Fibroblast of lung (primary cell): ENCODE measurements at regions not wholly inside any gene's neighbourhood (a gene's known extent, or its start where the extent isn't known, plus 50 kb on each side); places are given as distances from the start of the nearest gene placed in this dataset.

Experiments
- DNase-seq, 2 donors: peaks; one replicate each; pipeline versions ENCODE4 v3.0.0 to v3.0.0-alpha.2; 2010; ENCODE audit warnings: low read depth in 2 of 2
- H2AFZ ChIP-seq: 2 replicates; pipeline ENCODE4 v1.5.1; 2012; ENCODE audit warnings: low read length, control low read depth, inconsistent platforms
- H3K27ac ChIP-seq: 2 replicates; pipeline ENCODE4 v1.5.1; 2011; ENCODE audit warnings: low read length, control low read depth; ENCODE audit not compliant: insufficient read depth
- H3K27me3 ChIP-seq: 2 replicates; pipeline ENCODE4 v1.5.1; 2011; ENCODE audit warnings: mild to moderate bottlenecking, low read length; ENCODE audit not compliant: control insufficient read depth, insufficient read depth
- H3K36me3 ChIP-seq: 2 replicates; pipeline ENCODE4 v1.5.1; 2011; ENCODE audit warnings: low read length; ENCODE audit not compliant: control insufficient read depth, insufficient read depth
- H3K4me1 ChIP-seq: 2 replicates; pipeline ENCODE4 v1.5.1; 2011; ENCODE audit warnings: low read length; ENCODE audit not compliant: control insufficient read depth, insufficient read depth; ENCODE audit errors: extremely low read depth
- H3K4me2 ChIP-seq: 2 replicates; pipeline ENCODE4 v1.5.1; 2011; ENCODE audit warnings: low read length, control low read depth; ENCODE audit not compliant: insufficient read depth; ENCODE audit errors: extremely low read depth
- H3K4me3 ChIP-seq, 4 experiments: fragments of 200-600 bp in 1 of 4; sonication (generic) in 1 of 4; replicated peaks in 1 of 4; 2 replicates each; pipeline ENCODE4 v1.5.1; 2011 to 2016; ENCODE audit warnings: low read length in 4 of 4, low read depth in 3 of 4, mild to moderate bottlenecking in 3 of 4, control low read depth in 2 of 4, inconsistent platforms in 1 of 4, mixed read lengths in 1 of 4; ENCODE audit not compliant: insufficient read depth in 1 of 4; ENCODE audit errors: control extremely low read depth in 1 of 4
- H3K79me2 ChIP-seq: 2 replicates; pipeline ENCODE4 v1.5.1; 2012; ENCODE audit warnings: mild to moderate bottlenecking, low read length, inconsistent platforms; ENCODE audit not compliant: control insufficient read depth, insufficient read depth
- H3K9ac ChIP-seq: 2 replicates; pipeline ENCODE4 v1.5.1; 2011; ENCODE audit warnings: mild to moderate bottlenecking, low read length, control low read depth; ENCODE audit not compliant: insufficient read depth
- H3K9me3 ChIP-seq: 2 replicates; pipeline ENCODE4 v1.5.1; 2012; ENCODE audit warnings: low read depth, low read length; ENCODE audit not compliant: control insufficient read depth, insufficient read depth
- H4K20me1 ChIP-seq: 2 replicates; pipeline ENCODE4 v1.5.1; 2011; ENCODE audit warnings: low read length; ENCODE audit not compliant: control insufficient read depth, insufficient read depth; ENCODE audit errors: extremely low read depth
- CTCF ChIP-seq, 2 donors: IDR thresholded peaks in 1 of 2; conservative IDR thresholded peaks in 1 of 2; 1 replicate in 1 of 2; 2 replicates in 1 of 2; pipeline ENCODE4 v1.5.1; 2011 to 2012; ENCODE audit warnings: low read length in 2 of 2, control low read depth in 1 of 2, inconsistent platforms in 1 of 2, low read depth in 1 of 2, mild to moderate bottlenecking in 1 of 2
- EZH2 ChIP-seq: IDR thresholded peaks from 2 replicates; pipeline ENCODE4 v1.5.1; 2012; ENCODE audit warnings: low read length, control low read depth, mild to moderate bottlenecking; ENCODE audit errors: missing control alignments

- no peaks in the 10 kb centered on the region for H4K20me1 ChIP-seq
- no peak overlapping the region for H3K9ac ChIP-seq
- H3K4me2 ChIP-seq, result no peak overlapping the region
- no peaks in the 10 kb centered on the region for H3K4me1 ChIP-seq
- H3K27ac ChIP-seq, result no peak overlapping the region
- no peak overlapping the region for H3K4me3 ChIP-seq
- H3K36me3 ChIP-seq, result no peaks in the 10 kb centered on the region
- H3K9me3 ChIP-seq, result no peaks in the 10 kb centered on the region
- no peak overlapping the region for H2AFZ ChIP-seq
- H3K27me3 ChIP-seq, result no peaks in the 10 kb centered on the region
- no peak for DNase-seq
- no peak for TF ChIP-seq CTCF (conservative IDR thresholded peaks at IDR 0.05 in 1 of 2, IDR thresholded peaks at IDR 0.05 in 1 of 2; ENCODE audit: low read depth in 1 of 2, low read length in 2 of 2)
- no peak for TF ChIP-seq EZH2
- no peaks in the 10 kb centered on the region for H3K79me2 ChIP-seq
Measured at GRCh38 chrX:9388450-9388849, 76.4 kb upstream of the TBL1X start.

GRCh38 chrX:9390121-9390520 is 74.7 kb upstream of the TBL1X start:
- Histone ChIP-seq H3K9me3 (no peaks in the 10 kb centered on the region), H3K79me2 (no peaks in the 10 kb centered on the region), H3K4me1 (no peaks in the 10 kb centered on the region), H3K4me2 (no peak overlapping the region), H4K20me1 (no peaks in the 10 kb centered on the region), H3K27me3 (no peaks in the 10 kb centered on the region), H2AFZ (no peak overlapping the region), H3K27ac (no peak overlapping the region), H3K4me3 (no peak overlapping the region), H3K36me3 (no peaks in the 10 kb centered on the region), H3K9ac (no peak overlapping the region)
- peak in 1 of 2 donors; percentile 70 for DNase-seq
- TF ChIP-seq EZH2 (no peak), CTCF (conservative IDR thresholded peaks at IDR 0.05 in 1 of 2, IDR thresholded peaks at IDR 0.05 in 1 of 2; ENCODE audit: low read depth in 1 of 2, low read length in 2 of 2) (no peak)

GRCh38 chrX:9390693-9391368 is 74.0 kb upstream of the TBL1X start:
- no peak for DNase-seq
- no peaks in the 10 kb centered on the region for H3K9me3 ChIP-seq
- H3K4me1 ChIP-seq, result no peaks in the 10 kb centered on the region
- H3K9ac ChIP-seq, result no peak overlapping the region
- no peak overlapping the region for H3K4me3 ChIP-seq
- no peak overlapping the region for H2AFZ ChIP-seq
- no peaks in the 10 kb centered on the region for H3K79me2 ChIP-seq
- H4K20me1 ChIP-seq, result no peaks in the 10 kb centered on the region
- no peaks in the 10 kb centered on the region for H3K27me3 ChIP-seq
- TF ChIP-seq CTCF (conservative IDR thresholded peaks at IDR 0.05 in 1 of 2, IDR thresholded peaks at IDR 0.05 in 1 of 2; ENCODE audit: low read depth in 1 of 2, low read length in 2 of 2), result no peak
- no peaks in the 10 kb centered on the region for H3K36me3 ChIP-seq
- H3K27ac ChIP-seq, result no peak overlapping the region
- no peak overlapping the region for H3K4me2 ChIP-seq
